ENCODE measurements at regions not wholly inside any gene's neighbourhood (a gene's known extent, or its start where the extent isn't known, plus 50 kb on each side); places are given as distances from the start of the nearest gene placed in this dataset.

- H3K4me3 ChIP-seq (ENCODE audit: insufficient read depth, low read length): no peak overlapping the region
- H3K9me3 ChIP-seq (ENCODE audit: low read depth, low read length): no peaks in the 10 kb centered on the region
- no peak overlapping the region for H2AFZ ChIP-seq (ENCODE audit: low read length)
- H4K20me1 ChIP-seq (ENCODE audit: insufficient read depth, low read length): no peaks in the 10 kb centered on the region
- H3K36me3 ChIP-seq (ENCODE audit: insufficient read depth, low read length): no peaks in the 10 kb centered on the region
- H3K27ac ChIP-seq (ENCODE audit: low read depth, low read length): no peak overlapping the region
- peaks cover 4% of the 10 kb centered on the region for H3K4me1 ChIP-seq (ENCODE audit: insufficient read depth, low read length)
- H3K4me2 ChIP-seq (ENCODE audit: insufficient read depth, low read length): no peak overlapping the region
- H3K27me3 ChIP-seq (ENCODE audit: insufficient read depth, low read length): no peaks in the 10 kb centered on the region
- no peak for DNase-seq (ENCODE audit: insufficient read length, low spot score, missing footprints)
- TF ChIP-seq CTCF (IDR thresholded peaks at IDR 0.05; ENCODE audit: extremely low read depth, low read depth, low read length): no peak
- no peaks in the 10 kb centered on the region for H3K79me2 ChIP-seq (ENCODE audit: insufficient read depth, low read length)
Observed at GRCh38 chr6:25068866-25069265, 133.1 kb upstream of the RIPOR2 start.

GRCh38 chr6:25070547-25071366 is 135.0 kb upstream of the RIPOR2 start:
- DNase-seq (ENCODE audit: insufficient read length, low spot score, missing footprints): peak; percentile 79
- H3K4me1 ChIP-seq (ENCODE audit: insufficient read depth, low read length): no peaks in the 10 kb centered on the region
- H2AFZ ChIP-seq (ENCODE audit: low read length): peak overlapping the region; percentile 63
- peak overlapping the region; percentile 29 for H3K4me3 ChIP-seq (ENCODE audit: insufficient read depth, low read length)
- H3K27me3 ChIP-seq (ENCODE audit: insufficient read depth, low read length): no peaks in the 10 kb centered on the region
- H4K20me1 ChIP-seq (ENCODE audit: insufficient read depth, low read length): no peaks in the 10 kb centered on the region
- no peak overlapping the region for H3K27ac ChIP-seq (ENCODE audit: low read depth, low read length)
- H3K4me2 ChIP-seq (ENCODE audit: insufficient read depth, low read length): peak overlapping the region; percentile 69
- H3K36me3 ChIP-seq (ENCODE audit: insufficient read depth, low read length): no peaks in the 10 kb centered on the region
- no peaks in the 10 kb centered on the region for H3K79me2 ChIP-seq (ENCODE audit: insufficient read depth, low read length)
- peak; percentile 94 for TF ChIP-seq CTCF (IDR thresholded peaks at IDR 0.05; ENCODE audit: extremely low read depth, low read depth, low read length)
- no peaks in the 10 kb centered on the region for H3K9me3 ChIP-seq (ENCODE audit: low read depth, low read length)

- no peaks in the 10 kb centered on the region for H4K20me1 ChIP-seq (ENCODE audit: insufficient read depth, low read length)
- no peak overlapping the region for H3K4me3 ChIP-seq (ENCODE audit: insufficient read depth, low read length)
- H2AFZ ChIP-seq (ENCODE audit: low read length): no peak overlapping the region
- no peaks in the 10 kb centered on the region for H3K79me2 ChIP-seq (ENCODE audit: insufficient read depth, low read length)
- no peak for TF ChIP-seq CTCF (IDR thresholded peaks at IDR 0.05; ENCODE audit: extremely low read depth, low read depth, low read length)
- H3K27me3 ChIP-seq (ENCODE audit: insufficient read depth, low read length): no peaks in the 10 kb centered on the region
- no peak for DNase-seq (ENCODE audit: insufficient read length, low spot score, missing footprints)
- H3K4me2 ChIP-seq (ENCODE audit: insufficient read depth, low read length): no peak overlapping the region
- H3K4me1 ChIP-seq (ENCODE audit: insufficient read depth, low read length): no peaks in the 10 kb centered on the region
- H3K27ac ChIP-seq (ENCODE audit: low read depth, low read length): no peak overlapping the region
- H3K9me3 ChIP-seq (ENCODE audit: low read depth, low read length): no peaks in the 10 kb centered on the region
- no peaks in the 10 kb centered on the region for H3K36me3 ChIP-seq (ENCODE audit: insufficient read depth, low read length)
Observed at GRCh38 chr6:25078141-25078540, 142.4 kb upstream of the RIPOR2 start.

GRCh38 chr6:25083784-25084507 is 148.2 kb upstream of the RIPOR2 start:
- H3K4me1 ChIP-seq (ENCODE audit: insufficient read depth, low read length): peaks cover 4% of the 10 kb centered on the region
- no peaks in the 10 kb centered on the region for H3K9me3 ChIP-seq (ENCODE audit: low read depth, low read length)
- H3K4me3 ChIP-seq (ENCODE audit: insufficient read depth, low read length): no peak overlapping the region
- H4K20me1 ChIP-seq (ENCODE audit: insufficient read depth, low read length): no peaks in the 10 kb centered on the region
- no peak for DNase-seq (ENCODE audit: insufficient read length, low spot score, missing footprints)
- H2AFZ ChIP-seq (ENCODE audit: low read length): no peak overlapping the region
- H3K4me2 ChIP-seq (ENCODE audit: insufficient read depth, low read length): no peak overlapping the region
- H3K27me3 ChIP-seq (ENCODE audit: insufficient read depth, low read length): no peaks in the 10 kb centered on the region
- peaks cover 4% of the 10 kb centered on the region for H3K36me3 ChIP-seq (ENCODE audit: insufficient read depth, low read length)
- H3K79me2 ChIP-seq (ENCODE audit: insufficient read depth, low read length): no peaks in the 10 kb centered on the region
- TF ChIP-seq CTCF (IDR thresholded peaks at IDR 0.05; ENCODE audit: extremely low read depth, low read depth, low read length): no peak
- H3K27ac ChIP-seq (ENCODE audit: low read depth, low read length): no peak overlapping the region

Data from osteoblast (primary cell).